Prostate gland (tissue), 2 donors: ENCODE measurements at regions not wholly inside any gene's neighbourhood (a gene's known extent, or its start where the extent isn't known, plus 50 kb on each side); places are given as distances from the start of the nearest gene placed in this dataset.

ENCODE experiments used
- POLR2AphosphoS5 ChIP-seq: sonication (generic); formaldehyde crosslinking; IDR thresholded peaks from one replicate; pipeline ENCODE4 v1.6.1; 2017; ENCODE audit warnings: antibody characterized with exemption
- TF ChIP-seq, protein P1 (sequence below), 4 experiments: fragments of 200-600 bp in 2 of 4; fragments of 450-650 bp in 2 of 4; sonication (generic) in 2 of 4; IDR thresholded peaks; 1 replicate in 3 of 4; 2 replicates in 1 of 4; pipeline ENCODE4 v1.5.1; 2016 to 2019; ENCODE audit warnings: antibody characterized with exemption in 4 of 4, mild to moderate bottlenecking in 2 of 4, moderate library complexity in 2 of 4

DNA sequence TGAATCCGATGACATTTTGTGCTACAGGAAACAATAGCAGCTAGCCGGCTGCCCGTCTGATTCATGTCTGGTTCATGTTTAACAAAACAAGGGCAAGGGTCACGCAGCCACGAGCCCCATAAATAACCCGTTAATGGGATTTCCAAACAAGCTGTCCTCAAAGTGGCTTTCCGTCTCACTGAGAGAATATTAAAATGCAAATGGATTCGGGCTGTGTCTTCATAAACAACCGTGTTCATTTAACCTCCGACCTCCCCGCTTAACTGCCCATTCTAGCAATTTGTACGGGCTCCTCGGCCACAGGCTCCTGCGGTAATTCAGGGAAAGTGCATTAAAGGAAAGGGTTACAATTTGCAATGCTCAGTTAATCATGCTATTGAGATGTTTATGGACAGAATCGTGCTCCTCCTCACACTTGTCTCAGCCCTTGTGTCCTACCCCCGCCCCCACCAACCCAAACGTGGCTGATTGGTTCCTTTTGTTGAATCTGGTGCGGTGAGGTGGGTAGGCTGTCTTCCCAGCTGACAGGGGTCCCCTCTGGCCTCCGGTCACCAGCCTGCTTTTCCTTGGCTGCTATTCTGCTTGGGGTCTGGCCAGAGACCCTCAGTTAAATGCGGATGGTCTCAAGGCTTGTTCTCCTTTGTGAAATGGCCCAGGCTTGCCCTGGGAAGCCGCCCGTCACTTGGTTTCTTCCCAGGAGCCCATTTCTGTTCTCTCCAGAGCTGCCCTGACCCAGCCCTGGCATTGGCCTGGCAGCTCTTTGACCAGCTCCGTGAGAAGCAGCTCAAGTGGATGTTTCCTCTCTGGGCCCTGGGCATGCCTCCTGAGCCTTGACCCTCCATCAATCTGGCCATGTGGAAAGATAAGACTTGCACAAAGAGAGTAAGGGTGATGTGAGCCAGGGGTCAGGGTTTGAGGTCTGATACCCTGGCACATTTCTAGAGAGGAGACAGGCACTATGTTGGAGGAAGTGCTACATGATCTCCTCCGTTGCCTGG, 200.7 kb upstream of the POU3F1 start:
- TF ChIP-seq, protein P1, sequence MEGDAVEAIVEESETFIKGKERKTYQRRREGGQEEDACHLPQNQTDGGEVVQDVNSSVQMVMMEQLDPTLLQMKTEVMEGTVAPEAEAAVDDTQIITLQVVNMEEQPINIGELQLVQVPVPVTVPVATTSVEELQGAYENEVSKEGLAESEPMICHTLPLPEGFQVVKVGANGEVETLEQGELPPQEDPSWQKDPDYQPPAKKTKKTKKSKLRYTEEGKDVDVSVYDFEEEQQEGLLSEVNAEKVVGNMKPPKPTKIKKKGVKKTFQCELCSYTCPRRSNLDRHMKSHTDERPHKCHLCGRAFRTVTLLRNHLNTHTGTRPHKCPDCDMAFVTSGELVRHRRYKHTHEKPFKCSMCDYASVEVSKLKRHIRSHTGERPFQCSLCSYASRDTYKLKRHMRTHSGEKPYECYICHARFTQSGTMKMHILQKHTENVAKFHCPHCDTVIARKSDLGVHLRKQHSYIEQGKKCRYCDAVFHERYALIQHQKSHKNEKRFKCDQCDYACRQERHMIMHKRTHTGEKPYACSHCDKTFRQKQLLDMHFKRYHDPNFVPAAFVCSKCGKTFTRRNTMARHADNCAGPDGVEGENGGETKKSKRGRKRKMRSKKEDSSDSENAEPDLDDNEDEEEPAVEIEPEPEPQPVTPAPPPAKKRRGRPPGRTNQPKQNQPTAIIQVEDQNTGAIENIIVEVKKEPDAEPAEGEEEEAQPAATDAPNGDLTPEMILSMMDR (IDR thresholded peaks at IDR 0.05): no peak
- TF ChIP-seq POLR2AphosphoS5: no peak
